ENCODE measurements at regions not wholly inside any gene's neighbourhood (a gene's known extent, or its start where the extent isn't known, plus 50 kb on each side); places are given as distances from the start of the nearest gene placed in this dataset.
"Not testable (repeated sequence)": the region's sequence is repeated elsewhere in the genome, so short reads cannot be mapped to it uniquely, and the experiment has no call there.

DNA sequence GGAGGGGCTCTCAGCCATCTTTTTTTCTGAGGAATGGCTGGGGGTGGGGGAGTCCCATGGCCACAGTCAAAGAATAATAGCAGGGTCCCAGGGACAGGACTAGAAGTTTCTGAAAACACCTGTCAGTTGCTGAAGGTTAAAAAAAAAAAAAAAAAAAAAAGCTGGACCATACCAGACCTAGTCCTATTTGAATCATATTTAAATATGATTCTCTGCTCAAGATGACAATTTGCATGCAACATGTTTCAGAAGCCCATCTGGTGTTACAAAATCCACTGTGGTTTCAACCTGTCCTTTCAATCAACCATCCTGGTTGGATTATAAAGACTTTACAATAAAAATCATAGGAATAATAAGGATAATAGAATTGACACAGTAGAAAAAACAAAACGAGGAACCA is 153.7 kb downstream of the TENT5C start:
- Mint-ChIP-seq H3K4me3 (ENCODE audit: unreplicated experiment) (no peak overlapping the region), H3K36me3 (ENCODE audit: low read depth) (no peaks in the 10 kb centered on the region), H3K9me3 (ENCODE audit: low read depth) (peaks cover 10% of the 10 kb centered on the region), H3K27ac (ENCODE audit: unreplicated experiment) (no peak overlapping the region), H3K27me3 (ENCODE audit: low read depth) (no peaks in the 10 kb centered on the region), H3K4me1 (ENCODE audit: low read depth) (peaks cover 9% of the 10 kb centered on the region)
- TF ChIP-seq CTCF (IDR thresholded peaks at IDR 0.05) = no peak
- DNase-seq (ENCODE audit: low spot score) = no peak

- no peak overlapping the region for H3K4me3 Mint-ChIP-seq (ENCODE audit: unreplicated experiment)
- H3K36me3 Mint-ChIP-seq (ENCODE audit: low read depth) = no peaks in the 10 kb centered on the region
- H3K27me3 Mint-ChIP-seq (ENCODE audit: low read depth) = no peaks in the 10 kb centered on the region
- H3K9me3 Mint-ChIP-seq (ENCODE audit: low read depth) = peaks cover 13% of the 10 kb centered on the region
- DNase-seq (ENCODE audit: low spot score) = no peak
- H3K27ac Mint-ChIP-seq (ENCODE audit: unreplicated experiment) = no peak overlapping the region
- peaks cover 9% of the 10 kb centered on the region for H3K4me1 Mint-ChIP-seq (ENCODE audit: low read depth)
- no peak for TF ChIP-seq CTCF (IDR thresholded peaks at IDR 0.05)
These were observed 154.2 kb downstream of the TENT5C start for GRCh38 chr1:117760069-117760468.

- Mint-ChIP-seq H3K4me3 (ENCODE audit: unreplicated experiment) (no peak overlapping the region), H3K9me3 (ENCODE audit: low read depth) (peaks cover 13% of the 10 kb centered on the region), H3K27ac (ENCODE audit: unreplicated experiment) (no peak overlapping the region), H3K27me3 (ENCODE audit: low read depth) (no peaks in the 10 kb centered on the region), H3K36me3 (ENCODE audit: low read depth) (no peaks in the 10 kb centered on the region), H3K4me1 (ENCODE audit: low read depth) (peaks cover 9% of the 10 kb centered on the region)
- no peak for DNase-seq (ENCODE audit: low spot score)
- no peak for TF ChIP-seq CTCF (IDR thresholded peaks at IDR 0.05)
These were observed 154.6 kb downstream of the TENT5C start for GRCh38 chr1:117760485-117760884.

- not testable (repeated sequence) for H3K4me3 Mint-ChIP-seq (ENCODE audit: unreplicated experiment)
These were observed 161.7 kb downstream of the GDAP2 start for GRCh38 chr1:117767756-117768155.

DNA sequence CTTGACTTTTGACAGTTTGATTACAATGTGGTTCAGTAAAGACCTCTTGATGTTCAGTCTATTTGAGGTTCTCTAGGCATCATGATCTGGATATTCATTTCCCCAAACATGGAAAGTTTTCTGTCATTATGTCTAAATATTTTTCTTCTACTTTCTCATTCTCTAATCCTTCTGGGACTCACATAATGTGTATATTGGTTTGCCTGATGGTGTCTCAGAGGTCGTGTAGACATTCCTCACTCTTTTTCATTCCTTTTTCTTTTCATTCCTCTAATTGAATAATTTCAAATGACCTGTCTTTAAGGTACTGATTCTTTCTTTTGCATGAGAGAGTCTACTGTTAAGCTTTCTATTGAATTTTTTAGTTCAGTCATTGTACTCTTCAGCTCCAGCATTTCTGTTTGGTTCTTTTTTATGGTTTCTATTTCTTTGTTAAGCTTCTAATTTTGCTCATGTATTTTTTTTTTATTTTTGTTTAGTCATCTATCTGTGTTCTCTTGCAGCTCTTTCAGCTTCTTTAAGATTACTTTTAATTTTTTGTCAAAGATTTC is 158.4 kb downstream of the GDAP2 start:
- Mint-ChIP-seq H3K27me3 (ENCODE audit: low read depth) (peaks cover 7% of the 10 kb centered on the region), H3K4me1 (ENCODE audit: low read depth) (no peaks in the 10 kb centered on the region), H3K27ac (ENCODE audit: unreplicated experiment) (no peak overlapping the region), H3K9me3 (ENCODE audit: low read depth) (peaks cover 57% of the 10 kb centered on the region), H3K4me3 (ENCODE audit: unreplicated experiment) (no peak overlapping the region), H3K36me3 (ENCODE audit: low read depth) (peaks cover 18% of the 10 kb centered on the region)
- DNase-seq (ENCODE audit: low spot score) = no peak
- no peak for TF ChIP-seq CTCF (IDR thresholded peaks at IDR 0.05)

More at GRCh38 chr1:117767756-117768155, 161.7 kb downstream of the GDAP2 start:
- not testable (repeated sequence) for H3K27ac Mint-ChIP-seq (ENCODE audit: unreplicated experiment); H3K4me1 Mint-ChIP-seq (ENCODE audit: low read depth); DNase-seq (ENCODE audit: low spot score); H3K27me3 Mint-ChIP-seq (ENCODE audit: low read depth)
- peaks cover 18% of the 10 kb centered on the region for H3K36me3 Mint-ChIP-seq (ENCODE audit: low read depth)
- H3K9me3 Mint-ChIP-seq (ENCODE audit: low read depth) = peaks cover 45% of the 10 kb centered on the region

DNA sequence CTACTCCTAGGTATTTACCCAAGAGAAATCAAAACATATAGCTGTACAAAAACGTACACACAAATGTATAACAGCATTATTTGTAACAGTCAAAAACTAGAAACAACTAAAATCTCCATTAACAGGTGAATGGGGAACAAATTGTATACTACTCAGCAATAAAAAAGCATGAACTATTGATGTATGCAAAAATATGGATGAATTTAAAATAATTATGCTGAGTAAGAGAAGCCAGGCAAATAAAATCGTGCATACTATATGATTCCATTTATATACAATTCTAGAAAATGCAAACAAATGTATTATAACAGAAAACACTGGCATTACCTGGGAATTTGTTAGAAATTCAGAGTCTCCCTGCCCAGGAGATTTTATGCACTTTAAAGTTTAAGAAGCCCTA is 150.1 kb downstream of the GDAP2 start:
- Mint-ChIP-seq H3K9me3 (ENCODE audit: low read depth) (peaks cover 4% of the 10 kb centered on the region), H3K27me3 (ENCODE audit: low read depth) (no peaks in the 10 kb centered on the region), H3K4me1 (ENCODE audit: low read depth) (no peaks in the 10 kb centered on the region), H3K36me3 (ENCODE audit: low read depth) (no peaks in the 10 kb centered on the region), H3K4me3 (ENCODE audit: unreplicated experiment) (no peak overlapping the region), H3K27ac (ENCODE audit: unreplicated experiment) (no peak overlapping the region)
- no peak for TF ChIP-seq CTCF (IDR thresholded peaks at IDR 0.05)
- no peak for DNase-seq (ENCODE audit: low spot score)
